Esophagus (tissue), 2 donors: ENCODE measurements at regions not wholly inside any gene's neighbourhood (a gene's known extent, or its start where the extent isn't known, plus 50 kb on each side); places are given as distances from the start of the nearest gene placed in this dataset.
"Not testable (repeated sequence)": the region's sequence is repeated elsewhere in the genome, so short reads cannot be mapped to it uniquely, and the experiment has no call there.

Experiments used
- H3K27ac ChIP-seq, 2 donors: one replicate each; pipeline ENCODE4 v1.5.1; 2013; ENCODE audit warnings: low read depth in 2 of 2, mild to moderate bottlenecking in 2 of 2, inconsistent platforms in 1 of 2, low read length in 1 of 2, moderate library complexity in 1 of 2
- H3K27me3 ChIP-seq, 2 donors: one replicate each; pipeline ENCODE4 v1.6.1; 2013; ENCODE audit warnings: low read length in 2 of 2, control low read depth in 1 of 2, mild to moderate bottlenecking in 1 of 2; ENCODE audit not compliant: insufficient read depth in 2 of 2, control insufficient read depth in 1 of 2
- H3K36me3 ChIP-seq, 2 donors: one replicate each; pipeline ENCODE4 v1.6.1; 2013; ENCODE audit warnings: low read length in 1 of 2; ENCODE audit not compliant: control insufficient read depth in 2 of 2, insufficient read depth in 2 of 2
- H3K4me1 ChIP-seq, 2 donors: one replicate each; pipeline ENCODE4 v1.6.1; 2013; ENCODE audit warnings: low read length in 1 of 2; ENCODE audit not compliant: control insufficient read depth in 2 of 2, insufficient read depth in 2 of 2
- H3K4me3 ChIP-seq, 2 donors: one replicate each; pipeline ENCODE4 v1.5.1; 2013; ENCODE audit warnings: low read length in 2 of 2, mild to moderate bottlenecking in 2 of 2, low read depth in 1 of 2, moderate library complexity in 1 of 2
- H3K9me3 ChIP-seq, 2 donors: one replicate each; pipeline ENCODE4 v1.6.1; 2013; ENCODE audit warnings: mild to moderate bottlenecking in 2 of 2, low read depth in 1 of 2, low read length in 1 of 2, moderate library complexity in 1 of 2; ENCODE audit not compliant: control insufficient read depth in 2 of 2, insufficient read depth in 1 of 2
- WGBS, 2 donors: extraction: QIAGEN DNeasy Blood & Tissue Kit; methylation state at CpG; one replicate each; pipeline ENCODE4 v1.1.7; 2013; 5-methylcytosine and 5-hydroxymethylcytosine counted together
- donor health status: healthy with polysubstance abuse.
- donor health status: Bipolar disorder and iron deficiency.

DNA sequence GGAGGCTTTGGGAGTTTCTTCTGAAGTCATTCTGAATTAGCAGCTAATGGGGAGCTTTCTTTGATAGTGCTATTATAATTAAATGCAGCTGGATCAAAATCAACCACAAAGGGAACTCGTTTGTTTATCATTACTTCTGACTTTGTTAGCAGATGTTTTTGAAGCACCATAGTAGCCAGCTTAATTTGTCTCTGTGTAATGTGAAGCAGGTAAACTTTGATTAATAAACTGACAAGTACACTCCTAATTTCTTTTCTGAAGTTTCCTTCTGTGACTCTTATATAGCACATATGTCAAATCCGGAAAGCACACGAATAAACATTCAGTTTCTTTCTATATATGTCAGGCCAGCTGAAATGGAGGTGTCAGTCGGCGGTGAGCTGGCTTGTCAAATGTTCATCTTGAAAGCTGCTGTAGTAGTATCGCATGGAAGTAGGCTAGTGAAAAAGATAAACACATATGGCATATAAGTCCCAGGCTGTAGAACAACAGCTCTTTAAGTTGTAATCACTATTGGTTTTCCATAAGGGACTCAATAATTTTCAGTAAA is 451.9 kb upstream of the ZEB2 start:
- Histone ChIP-seq H3K4me3 (no peak overlapping the region), H3K27ac (no peak overlapping the region), H3K9me3 (no peaks in the 10 kb centered on the region), H3K27me3 (no peaks in the 10 kb centered on the region), H3K4me1 (no peaks in the 10 kb centered on the region), H3K36me3 (no peaks in the 10 kb centered on the region)
- 66 to 69% methylated on average over 6 of the region's 6 CpGs for WGBS, 2 donors

DNA sequence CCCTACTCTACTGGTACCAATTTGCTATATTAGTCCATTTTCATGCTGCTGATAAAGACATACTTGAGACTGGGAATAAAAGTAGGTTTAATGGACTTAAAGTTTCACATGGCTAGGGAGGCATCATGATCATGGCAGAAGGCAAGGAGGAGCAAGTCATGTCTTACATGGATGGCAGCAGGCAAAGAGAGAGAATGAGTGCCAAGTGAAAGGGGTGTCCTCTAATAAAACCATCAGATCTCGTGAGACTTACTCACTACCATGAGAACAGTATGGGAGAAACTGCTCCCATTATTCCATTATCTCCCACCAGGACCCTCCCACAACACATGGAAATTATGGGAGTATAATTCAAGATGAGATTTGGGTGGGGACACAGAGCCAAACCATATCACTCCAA is 450.5 kb upstream of the ZEB2 start:
- not testable (repeated sequence) for H3K27me3 ChIP-seq, H3K27ac ChIP-seq, H3K4me3 ChIP-seq, H3K9me3 ChIP-seq, H3K4me1 ChIP-seq, H3K36me3 ChIP-seq
- WGBS, 2 donors = 73 to 77% methylated on average over 1 of the region's 1 CpG

- H3K4me3 ChIP-seq, H3K9me3 ChIP-seq, H3K27ac ChIP-seq, H3K27me3 ChIP-seq, H3K36me3 ChIP-seq, H3K4me1 ChIP-seq: not testable (repeated sequence)
- 90% methylated on average over 1 of the region's 1 CpG for WGBS, 2 donors
These were observed 449.6 kb upstream of the ZEB2 start for GRCh38 chr2:144969564-144969963.

GRCh38 chr2:144967961-144968360 is 448.0 kb upstream of the ZEB2 start:
- Histone ChIP-seq H3K9me3 (peaks cover 3 to 6% of the 10 kb centered on the region in 2 donors), H3K4me3 (no peak overlapping the region), H3K27ac (no peak overlapping the region), H3K27me3 (no peaks in the 10 kb centered on the region), H3K4me1 (no peaks in the 10 kb centered on the region), H3K36me3 (no peaks in the 10 kb centered on the region)
- WGBS, 2 donors = 70 to 78% methylated on average over 2 of the region's 2 CpGs

- no peaks in the 10 kb centered on the region for H3K27me3 ChIP-seq
- WGBS, 2 donors = 80 to 82% methylated on average over 4 of the region's 4 CpGs
- H3K27ac ChIP-seq = no peak overlapping the region
- peaks cover 3 to 6% of the 10 kb centered on the region in 2 donors for H3K9me3 ChIP-seq
- no peak overlapping the region for H3K4me3 ChIP-seq
- H3K36me3 ChIP-seq = no peaks in the 10 kb centered on the region
- H3K4me1 ChIP-seq = no peaks in the 10 kb centered on the region
These were observed 445.3 kb upstream of the ZEB2 start for GRCh38 chr2:144965172-144965571.

DNA sequence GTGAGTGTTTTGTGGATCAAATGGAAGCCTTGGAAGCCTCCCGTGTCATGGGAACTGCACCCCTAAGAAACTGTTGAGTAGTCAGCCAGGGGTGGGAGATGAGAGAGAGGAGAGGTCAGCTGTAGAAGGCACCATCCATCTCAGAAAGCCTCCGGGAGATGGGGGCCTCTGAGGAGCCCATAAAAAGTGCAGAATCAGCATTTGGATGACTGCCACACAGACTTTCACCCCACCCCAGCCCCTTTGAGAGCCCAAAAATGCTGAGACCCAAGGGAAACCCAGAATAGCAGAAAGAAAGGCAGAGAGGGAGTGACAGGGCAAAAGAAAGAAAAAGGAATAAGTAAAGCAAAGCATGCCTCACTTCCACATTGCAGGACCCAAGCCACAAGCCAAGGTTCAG is 443.1 kb upstream of the ZEB2 start:
- Histone ChIP-seq H3K4me3 (no peak overlapping the region), H3K36me3 (no peaks in the 10 kb centered on the region), H3K9me3 (peaks cover 3 to 6% of the 10 kb centered on the region in 2 donors), H3K27me3 (no peaks in the 10 kb centered on the region), H3K4me1 (no peaks in the 10 kb centered on the region), H3K27ac (no peak overlapping the region)
- WGBS, 2 donors = 83 to 86% methylated on average over 2 of the region's 2 CpGs

DNA sequence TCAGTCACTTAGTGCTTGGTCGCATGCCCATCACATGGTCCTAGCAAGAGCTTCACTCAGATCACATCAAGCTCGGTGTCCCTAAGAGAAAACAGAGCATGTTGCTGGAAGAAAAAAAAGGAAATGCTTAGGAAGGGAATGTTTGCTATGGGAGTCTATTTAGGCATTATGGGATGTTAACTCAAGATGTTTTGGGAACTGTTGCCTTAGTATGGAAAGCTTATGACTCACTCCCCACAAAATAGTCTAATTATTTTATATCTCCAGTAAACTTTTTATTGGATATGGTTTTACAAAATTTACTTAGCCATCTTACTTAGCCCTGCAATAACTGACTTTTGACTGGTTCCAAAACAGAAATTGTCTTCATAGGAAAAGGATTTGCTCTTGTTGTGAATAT is 439.5 kb upstream of the ZEB2 start:
- Histone ChIP-seq H3K27me3 (no peaks in the 10 kb centered on the region), H3K9me3 (no peaks in the 10 kb centered on the region), H3K4me1 (no peaks in the 10 kb centered on the region), H3K27ac (no peak overlapping the region), H3K36me3 (no peaks in the 10 kb centered on the region), H3K4me3 (no peak overlapping the region)
- WGBS, 2 donors = 88 to 95% methylated on average over 2 of the region's 2 CpGs

DNA sequence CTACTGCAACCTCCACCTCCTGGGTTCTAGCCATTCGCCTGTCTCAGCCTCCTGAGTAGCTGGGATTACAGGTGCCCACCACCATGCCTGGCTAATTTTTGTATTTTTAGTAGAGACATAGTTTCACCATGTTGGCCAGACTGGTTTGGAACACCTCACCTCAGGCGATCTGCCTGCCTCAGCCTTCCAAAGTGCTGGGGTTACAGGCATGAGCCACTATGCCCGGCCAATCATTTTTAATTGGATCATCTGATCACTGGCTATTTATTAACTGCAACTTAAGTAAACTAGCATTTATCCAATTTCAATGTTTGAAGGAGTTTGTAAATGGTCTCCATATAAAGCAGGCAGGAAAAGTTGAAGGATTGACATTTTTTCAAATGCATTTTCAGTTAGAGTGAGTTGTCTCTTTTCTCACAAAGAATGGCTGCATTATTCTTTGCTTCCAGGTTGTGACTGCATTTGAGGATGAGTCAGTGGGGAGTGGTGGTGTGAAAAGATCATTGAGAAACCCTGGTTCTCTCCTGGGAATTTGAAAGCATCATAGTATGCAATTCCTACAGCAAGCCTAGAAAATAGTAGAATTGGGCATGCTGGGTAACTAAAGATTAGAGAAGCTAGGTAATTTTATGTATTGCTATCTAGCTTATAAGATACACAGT is 431.1 kb upstream of the ZEB2 start:
- no peaks in the 10 kb centered on the region for H3K9me3 ChIP-seq
- H3K27me3 ChIP-seq = no peaks in the 10 kb centered on the region
- WGBS, 2 donors = 88 to 91% methylated on average over 3 of the region's 3 CpGs
- H3K27ac ChIP-seq = no peak overlapping the region
- H3K4me3 ChIP-seq = no peak overlapping the region
- no peaks in the 10 kb centered on the region for H3K36me3 ChIP-seq
- no peaks in the 10 kb centered on the region for H3K4me1 ChIP-seq

GRCh38 chr2:144948205-144948855 is 428.4 kb upstream of the ZEB2 start:
- no peaks in the 10 kb centered on the region for H3K27me3 ChIP-seq
- WGBS, 2 donors = 67 to 78% methylated on average over 2 of the region's 2 CpGs
- no peak overlapping the region for H3K27ac ChIP-seq
- no peak overlapping the region for H3K4me3 ChIP-seq
- no peaks in the 10 kb centered on the region for H3K9me3 ChIP-seq
- no peaks in the 10 kb centered on the region for H3K36me3 ChIP-seq
- no peaks in the 10 kb centered on the region for H3K4me1 ChIP-seq

- WGBS, 2 donors = 60 to 77% methylated on average over 2 of the region's 2 CpGs
- Histone ChIP-seq H3K9me3 (no peaks in the 10 kb centered on the region), H3K27ac (no peak overlapping the region), H3K4me3 (no peak overlapping the region), H3K27me3 (no peaks in the 10 kb centered on the region), H3K36me3 (no peaks in the 10 kb centered on the region), H3K4me1 (no peaks in the 10 kb centered on the region)
These were observed 427.8 kb upstream of the ZEB2 start for GRCh38 chr2:144947709-144948037.
